HUES48 (cell line): ENCODE measurements at regions not wholly inside any gene's neighbourhood (a gene's known extent, or its start where the extent isn't known, plus 50 kb on each side); places are given as distances from the start of the nearest gene placed in this dataset.

Experiments
- H3K27ac ChIP-seq: one replicate; pipeline ENCODE4 v1.7.0; 2013; ENCODE audit warnings: low read depth, low read length, inconsistent platforms
- H3K27me3 ChIP-seq: 2 replicates; pipeline ENCODE4 v1.6.1; 2013; ENCODE audit warnings: mild to moderate bottlenecking, low read length; ENCODE audit not compliant: control insufficient read depth, insufficient read depth
- H3K36me3 ChIP-seq: 2 replicates; pipeline ENCODE4 v1.6.1; 2013; ENCODE audit warnings: low read length; ENCODE audit not compliant: control insufficient read depth, insufficient read depth
- H3K4me1 ChIP-seq: 2 replicates; pipeline ENCODE4 v1.6.1; 2013; ENCODE audit warnings: mild to moderate bottlenecking, low read length; ENCODE audit not compliant: control insufficient read depth, insufficient read depth
- H3K4me3 ChIP-seq: 2 replicates; pipeline ENCODE4 v1.5.1; 2013; ENCODE audit warnings: mild to moderate bottlenecking, low read depth, low read length
- H3K9ac ChIP-seq: 2 replicates; pipeline ENCODE4 v1.6.1; 2013; ENCODE audit warnings: mild to moderate bottlenecking, low read depth, low read length, moderate library complexity
- H3K9me3 ChIP-seq: 2 replicates; pipeline ENCODE4 v1.6.1; 2013; ENCODE audit warnings: low read length; ENCODE audit not compliant: control insufficient read depth, insufficient read depth

DNA sequence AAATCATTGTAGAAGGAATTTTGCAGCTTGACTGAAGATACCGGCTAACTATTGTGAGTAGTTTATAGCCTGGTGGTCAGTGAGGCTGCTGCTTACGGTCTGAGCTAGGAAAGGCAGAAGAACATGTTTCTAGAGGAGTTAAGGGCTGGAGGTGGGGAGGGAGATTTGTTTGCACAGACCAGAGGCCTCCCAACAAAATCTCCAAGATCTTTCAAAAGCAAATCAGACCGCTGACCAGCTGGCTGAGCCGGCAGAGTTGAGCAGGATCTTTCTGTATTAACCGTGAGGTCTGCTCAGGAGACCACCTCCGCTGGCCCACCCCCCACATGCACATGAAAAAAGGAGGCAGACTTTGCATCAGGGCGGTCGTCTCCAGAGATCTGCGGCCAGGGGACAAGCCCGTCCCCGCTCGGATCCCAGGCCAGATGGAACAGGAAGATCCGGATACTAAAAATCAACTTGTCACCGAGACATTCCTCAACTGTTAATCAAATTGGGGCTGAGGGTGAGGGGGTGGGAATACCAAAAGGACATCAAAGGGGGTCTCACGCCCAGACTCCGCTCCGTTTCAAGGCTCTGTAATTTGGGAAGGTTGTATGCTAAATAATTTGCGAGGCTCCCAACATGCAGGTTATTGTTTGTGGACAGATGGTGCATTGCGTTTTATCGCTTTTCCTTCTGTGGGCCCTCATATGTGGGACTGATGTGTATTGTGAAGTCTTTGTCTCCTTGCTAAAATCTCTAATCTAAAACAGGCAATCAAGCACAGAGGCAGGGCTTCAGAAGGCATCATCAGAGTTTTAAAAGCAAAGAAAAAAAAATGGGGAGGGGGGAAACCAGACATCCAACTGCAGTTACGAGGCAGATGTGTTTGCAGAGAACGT lies 319.0 kb downstream of the ZNF536 start:
- Histone ChIP-seq H3K27ac (peak overlapping the region; percentile 60), H3K9me3 (no peaks in the 10 kb centered on the region), H3K4me1 (peaks cover 39% of the 10 kb centered on the region), H3K36me3 (no peaks in the 10 kb centered on the region), H3K4me3 (no peak overlapping the region), H3K9ac (no peak overlapping the region), H3K27me3 (no peaks in the 10 kb centered on the region)

DNA sequence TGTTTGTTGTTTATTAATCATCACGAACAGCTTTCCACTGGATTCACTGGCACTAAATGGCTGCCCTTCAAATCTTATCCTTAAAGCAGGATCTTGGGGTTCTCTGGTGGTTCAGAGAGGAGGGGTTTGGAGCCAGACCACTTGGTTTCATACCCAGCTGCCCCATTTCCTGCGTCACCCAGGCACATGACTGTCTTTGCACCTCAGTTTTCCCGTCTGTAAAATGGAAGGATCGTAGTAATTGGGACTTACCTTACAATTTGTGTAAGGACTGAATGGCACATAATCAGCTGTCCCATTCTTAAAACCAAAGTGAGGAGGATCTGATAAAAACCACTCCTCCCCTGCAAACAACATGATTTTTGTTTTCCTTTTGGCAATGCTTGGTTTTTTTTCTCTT lies 318.3 kb downstream of the ZNF536 start:
- Histone ChIP-seq H3K4me3 (no peak overlapping the region), H3K4me1 (peaks cover 37% of the 10 kb centered on the region), H3K9ac (no peak overlapping the region), H3K27me3 (no peaks in the 10 kb centered on the region), H3K36me3 (no peaks in the 10 kb centered on the region), H3K9me3 (no peaks in the 10 kb centered on the region), H3K27ac (peak overlapping the region; percentile 60)

DNA sequence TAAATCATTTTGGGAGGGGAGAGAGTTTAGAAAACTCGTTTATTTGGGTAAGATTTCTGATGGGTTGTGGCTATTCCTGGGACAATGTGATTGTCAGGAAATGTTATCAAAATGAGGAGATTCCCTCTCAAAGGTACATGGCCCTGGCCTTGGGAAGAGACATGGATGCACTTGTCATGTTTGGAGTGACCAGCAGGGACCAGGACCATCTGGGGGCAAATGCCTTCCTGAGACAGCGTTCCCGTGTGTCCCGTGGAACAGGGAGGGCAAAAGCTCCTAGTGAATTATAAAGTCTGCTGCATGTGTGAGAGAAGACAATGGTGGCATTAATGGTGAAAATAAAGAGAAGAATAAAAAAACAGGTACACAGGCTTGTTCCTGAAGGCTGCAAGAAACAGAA lies 317.3 kb downstream of the ZNF536 start:
- Histone ChIP-seq H3K4me1 (peaks cover 37% of the 10 kb centered on the region), H3K27ac (no peak overlapping the region), H3K9ac (no peak overlapping the region), H3K36me3 (no peaks in the 10 kb centered on the region), H3K9me3 (no peaks in the 10 kb centered on the region), H3K4me3 (no peak overlapping the region), H3K27me3 (no peaks in the 10 kb centered on the region)

DNA sequence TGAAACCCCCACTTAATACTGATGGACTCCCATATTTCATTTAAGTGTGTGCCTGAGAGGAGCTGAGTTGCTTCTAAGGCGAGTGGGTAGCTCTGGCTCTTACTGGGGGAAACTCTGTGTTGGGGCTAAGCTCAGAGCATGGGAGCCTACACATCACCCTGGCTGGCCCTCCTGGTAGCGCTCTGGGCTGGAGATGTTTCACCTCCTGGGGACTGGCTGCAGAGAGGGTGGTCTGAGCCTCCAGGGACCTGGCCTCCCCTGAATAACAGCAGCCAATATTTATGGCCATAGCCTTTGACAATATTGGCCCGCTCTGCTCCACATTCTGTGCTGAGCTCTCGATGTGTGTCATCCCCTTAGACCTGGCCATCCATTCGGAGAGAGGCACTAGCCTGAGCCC lies 316.5 kb downstream of the ZNF536 start:
- H3K36me3 ChIP-seq, result no peaks in the 10 kb centered on the region
- no peak overlapping the region for H3K27ac ChIP-seq
- H3K4me1 ChIP-seq, result peaks cover 37% of the 10 kb centered on the region
- H3K4me3 ChIP-seq, result no peak overlapping the region
- no peaks in the 10 kb centered on the region for H3K9me3 ChIP-seq
- H3K9ac ChIP-seq, result no peak overlapping the region
- no peaks in the 10 kb centered on the region for H3K27me3 ChIP-seq

DNA sequence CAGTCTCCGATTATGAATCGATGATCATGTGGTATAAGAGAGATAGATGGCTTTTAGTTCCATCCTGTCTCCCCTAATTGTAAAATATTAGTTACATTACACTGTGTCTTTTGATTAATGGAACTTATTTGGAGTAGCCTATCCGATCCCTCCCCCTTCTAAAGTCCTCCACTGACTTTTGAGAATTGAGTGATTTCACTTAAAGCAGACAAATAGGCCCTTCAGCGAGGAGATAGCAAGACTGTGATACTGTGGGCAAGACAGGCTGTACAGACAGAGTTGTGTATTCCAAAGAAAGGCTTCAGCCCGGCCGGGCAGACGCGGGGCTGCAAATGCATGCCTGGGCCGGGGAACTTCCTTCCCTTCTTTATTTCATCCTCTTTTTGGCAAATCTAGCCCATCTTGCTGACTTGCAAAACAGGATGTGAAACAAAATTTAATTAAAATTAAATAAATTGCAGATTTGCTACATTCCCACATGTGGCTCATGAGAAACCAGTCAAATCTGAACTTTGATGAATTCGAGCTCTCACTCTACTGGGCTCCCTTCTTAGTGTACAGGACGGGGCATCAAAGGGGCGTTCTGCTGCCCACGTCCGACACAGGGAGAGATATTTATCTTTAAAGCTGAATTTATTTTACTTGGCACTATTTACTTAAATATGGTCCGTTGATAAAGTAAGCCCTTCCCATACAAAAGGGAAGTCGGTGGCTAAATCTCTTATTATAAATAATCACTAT lies 314.8 kb downstream of the ZNF536 start:
- no peak overlapping the region for H3K4me3 ChIP-seq
- H3K27ac ChIP-seq, result no peak overlapping the region
- no peak overlapping the region for H3K9ac ChIP-seq
- no peaks in the 10 kb centered on the region for H3K9me3 ChIP-seq
- no peaks in the 10 kb centered on the region for H3K36me3 ChIP-seq
- no peaks in the 10 kb centered on the region for H3K27me3 ChIP-seq
- H3K4me1 ChIP-seq, result peaks cover 23% of the 10 kb centered on the region

DNA sequence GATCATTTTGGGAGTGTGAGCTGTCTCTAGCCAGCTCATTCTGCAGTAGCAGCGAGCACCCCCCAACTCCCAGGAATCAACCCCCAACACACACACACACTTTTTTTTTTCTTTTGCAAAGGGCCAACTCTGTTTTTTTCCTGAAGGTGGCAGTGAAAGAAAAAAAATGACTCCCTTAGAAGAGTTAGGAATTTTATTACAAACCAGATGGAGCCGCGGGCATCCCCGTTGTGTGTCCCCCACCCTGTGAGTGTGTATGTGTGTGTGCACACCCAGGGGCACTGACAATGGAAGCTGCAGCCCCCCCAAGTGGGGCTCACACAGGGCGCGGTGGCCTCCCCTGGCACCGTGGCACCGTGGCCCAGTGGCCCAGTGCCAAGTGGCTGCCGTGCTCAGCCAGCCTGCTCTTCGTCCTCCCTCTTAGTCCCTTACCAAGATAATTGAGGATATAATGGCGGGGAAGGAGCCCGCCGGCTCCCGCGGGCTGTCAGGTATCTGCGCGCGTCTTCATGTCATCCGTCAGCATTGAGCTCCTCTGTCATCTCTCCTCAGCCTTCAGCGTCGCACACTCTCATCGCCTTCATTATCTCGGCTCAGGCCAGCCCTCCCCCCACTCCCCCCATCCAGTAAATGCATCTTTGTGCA lies 314.1 kb downstream of the ZNF536 start:
- Histone ChIP-seq H3K4me3 (no peak overlapping the region), H3K9ac (no peak overlapping the region), H3K4me1 (peaks cover 16% of the 10 kb centered on the region), H3K36me3 (no peaks in the 10 kb centered on the region), H3K27me3 (no peaks in the 10 kb centered on the region), H3K27ac (no peak overlapping the region), H3K9me3 (no peaks in the 10 kb centered on the region)

DNA sequence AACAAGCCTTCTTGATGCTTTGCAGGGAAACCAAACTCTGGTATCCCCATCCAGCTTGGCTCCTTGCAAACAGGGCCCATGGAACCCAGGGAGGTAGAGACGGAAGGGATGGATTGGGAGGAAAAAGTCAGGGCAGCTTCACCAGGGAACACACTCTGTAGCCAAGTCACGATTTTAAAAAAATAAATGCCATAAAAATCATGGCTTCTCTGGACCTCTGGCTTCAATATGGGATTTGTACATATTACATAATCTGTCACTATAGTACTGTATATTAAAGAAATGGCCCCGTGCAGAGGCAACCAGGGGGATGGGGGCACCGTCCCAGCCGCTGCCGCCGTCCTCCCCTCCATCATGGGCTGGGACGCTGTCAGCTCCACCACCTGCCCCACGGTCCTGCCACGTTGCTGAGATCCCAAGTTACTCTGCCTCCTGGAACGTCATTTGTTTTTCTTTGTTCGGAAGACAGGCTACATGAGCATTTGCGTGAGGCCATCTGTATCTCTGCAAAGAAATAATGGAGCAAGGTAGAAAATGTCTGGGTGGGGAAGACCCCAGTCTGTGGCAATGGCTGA lies 313.3 kb downstream of the ZNF536 start:
- H3K36me3 ChIP-seq, result no peaks in the 10 kb centered on the region
- H3K4me3 ChIP-seq, result no peak overlapping the region
- H3K27me3 ChIP-seq, result no peaks in the 10 kb centered on the region
- H3K9me3 ChIP-seq, result no peaks in the 10 kb centered on the region
- no peak overlapping the region for H3K9ac ChIP-seq
- H3K27ac ChIP-seq, result no peak overlapping the region
- H3K4me1 ChIP-seq, result peaks cover 8% of the 10 kb centered on the region

DNA sequence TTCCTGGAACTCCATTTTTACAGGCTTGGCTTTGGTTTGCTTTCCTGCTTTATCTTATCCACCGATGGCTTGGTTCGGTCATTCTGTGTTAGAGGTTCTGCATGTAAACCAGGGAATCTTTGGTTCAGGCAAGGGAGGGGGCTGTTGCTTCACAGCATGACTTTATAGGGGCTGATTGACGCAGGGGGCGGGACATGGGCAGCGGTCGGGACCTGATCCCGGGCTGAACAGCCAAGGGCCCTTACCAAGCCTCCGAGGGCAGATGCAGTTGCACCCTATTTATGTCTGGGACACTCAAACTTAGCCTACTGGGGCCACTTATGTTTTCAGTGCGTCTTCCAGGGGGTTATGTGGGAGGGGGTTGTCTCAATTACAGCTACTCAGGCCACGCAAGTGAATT lies 312.4 kb downstream of the ZNF536 start:
- Histone ChIP-seq H3K4me1 (peaks cover 7% of the 10 kb centered on the region), H3K27ac (no peak overlapping the region), H3K27me3 (no peaks in the 10 kb centered on the region)

DNA sequence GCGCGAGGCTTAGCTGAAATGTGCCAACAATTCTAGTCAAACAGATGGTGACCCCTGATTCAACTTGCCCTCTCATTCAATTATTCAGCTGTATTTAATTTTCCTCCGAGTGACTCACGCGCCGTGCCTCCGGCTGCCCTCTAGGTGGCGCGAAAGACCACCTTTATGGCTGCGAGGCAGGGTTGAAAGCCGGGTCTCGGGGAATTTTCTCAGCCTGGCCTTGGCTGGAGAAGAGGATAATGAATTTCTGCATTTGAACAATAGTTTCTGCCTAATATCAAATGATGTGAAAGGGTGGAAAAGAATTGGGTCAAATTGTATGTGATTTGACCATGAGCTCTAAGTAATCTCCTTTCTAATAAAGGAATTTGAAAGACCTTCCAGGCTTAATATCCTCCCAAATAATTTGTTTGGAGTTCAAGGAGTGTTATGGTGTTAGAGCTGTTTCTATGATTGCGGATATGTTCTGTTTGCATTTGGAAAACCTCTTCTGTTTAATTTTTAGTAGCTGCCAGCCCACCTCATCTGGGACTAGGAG lies 310.9 kb downstream of the ZNF536 start:
- Histone ChIP-seq H3K9ac (no peak overlapping the region), H3K36me3 (no peaks in the 10 kb centered on the region), H3K9me3 (no peaks in the 10 kb centered on the region), H3K27me3 (no peaks in the 10 kb centered on the region), H3K27ac (no peak overlapping the region), H3K4me3 (no peak overlapping the region), H3K4me1 (peaks cover 7% of the 10 kb centered on the region)

More for the DNA sequence above, 312.4 kb downstream of the ZNF536 start:
- H3K9ac ChIP-seq, result no peak overlapping the region
- no peaks in the 10 kb centered on the region for H3K36me3 ChIP-seq
- no peaks in the 10 kb centered on the region for H3K9me3 ChIP-seq
- no peak overlapping the region for H3K4me3 ChIP-seq

DNA sequence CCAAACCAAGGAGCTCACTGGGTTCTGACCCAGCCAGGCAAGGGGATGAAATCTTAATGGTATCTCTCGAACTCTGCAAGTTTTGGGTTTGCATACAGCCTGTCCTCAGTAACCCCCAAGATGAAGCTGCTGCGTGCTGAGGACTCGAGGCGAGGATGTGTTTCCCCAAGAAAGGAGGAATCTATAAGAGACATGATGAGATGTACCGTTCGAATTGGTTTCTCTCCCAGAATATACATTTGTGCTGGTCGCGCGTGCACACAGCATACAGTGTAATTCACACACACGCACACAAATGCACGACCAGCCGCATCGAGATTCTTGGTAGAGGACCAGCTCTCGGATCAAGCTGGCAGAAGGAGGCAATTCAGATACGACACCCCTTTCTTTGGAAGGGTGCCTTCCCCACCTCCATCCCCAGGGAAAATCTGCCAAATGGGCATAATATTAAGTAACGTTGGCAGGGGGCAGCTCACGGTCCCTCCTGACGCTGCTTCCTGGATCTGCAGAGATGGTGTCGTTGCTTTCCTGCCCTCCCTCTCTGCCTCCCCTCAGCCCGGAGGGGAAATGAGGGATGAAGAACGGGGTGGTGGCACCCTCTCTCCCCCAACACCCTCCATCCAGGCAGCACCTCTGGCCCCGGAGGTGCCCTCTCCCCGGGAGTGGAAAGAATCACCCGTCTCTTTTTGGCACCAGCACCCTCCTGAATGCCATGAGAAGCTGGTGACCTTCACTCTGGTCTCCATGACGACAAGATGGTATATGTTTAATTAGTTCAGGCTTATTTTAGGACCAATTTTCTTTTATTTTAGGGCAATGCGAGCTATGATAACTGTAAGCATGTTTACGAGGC lies 310.2 kb downstream of the ZNF536 start:
- Histone ChIP-seq H3K27me3 (no peaks in the 10 kb centered on the region), H3K36me3 (no peaks in the 10 kb centered on the region), H3K27ac (no peak overlapping the region), H3K4me3 (no peak overlapping the region), H3K9me3 (no peaks in the 10 kb centered on the region), H3K4me1 (peaks cover 7% of the 10 kb centered on the region), H3K9ac (no peak overlapping the region)
